LNCAP (cell line): ENCODE measurements at regions not wholly inside any gene's neighbourhood (a gene's known extent, or its start where the extent isn't known, plus 50 kb on each side); places are given as distances from the start of the nearest gene placed in this dataset.

ENCODE experiments used
- TF ChIP-seq, protein P1 (sequence below): fragments of 450-650 bp; IDR thresholded peaks from 2 replicates; pipeline ENCODE4 v1.5.1; 2017; ENCODE audit warnings: mild to moderate bottlenecking

DNA sequence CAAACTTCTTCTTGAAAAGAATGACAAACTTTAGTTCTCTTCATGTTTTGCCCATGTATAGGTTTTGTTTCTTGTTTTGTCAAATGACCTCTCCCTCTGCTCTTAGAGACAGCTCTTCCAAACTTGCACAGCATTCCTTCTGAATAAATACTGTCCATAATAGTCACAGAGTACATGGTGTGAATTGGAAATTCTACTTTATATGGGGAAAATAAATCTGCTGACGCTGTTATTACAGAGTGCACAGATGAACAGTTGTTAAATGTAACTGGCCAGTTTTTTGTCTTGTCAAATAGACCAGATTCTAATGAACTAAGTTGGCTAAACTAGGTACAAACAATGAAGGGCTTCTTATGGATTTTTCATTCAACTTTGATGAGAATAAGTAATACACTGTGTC is 115.8 kb upstream of the DTNA start:
- TF ChIP-seq, protein P1, sequence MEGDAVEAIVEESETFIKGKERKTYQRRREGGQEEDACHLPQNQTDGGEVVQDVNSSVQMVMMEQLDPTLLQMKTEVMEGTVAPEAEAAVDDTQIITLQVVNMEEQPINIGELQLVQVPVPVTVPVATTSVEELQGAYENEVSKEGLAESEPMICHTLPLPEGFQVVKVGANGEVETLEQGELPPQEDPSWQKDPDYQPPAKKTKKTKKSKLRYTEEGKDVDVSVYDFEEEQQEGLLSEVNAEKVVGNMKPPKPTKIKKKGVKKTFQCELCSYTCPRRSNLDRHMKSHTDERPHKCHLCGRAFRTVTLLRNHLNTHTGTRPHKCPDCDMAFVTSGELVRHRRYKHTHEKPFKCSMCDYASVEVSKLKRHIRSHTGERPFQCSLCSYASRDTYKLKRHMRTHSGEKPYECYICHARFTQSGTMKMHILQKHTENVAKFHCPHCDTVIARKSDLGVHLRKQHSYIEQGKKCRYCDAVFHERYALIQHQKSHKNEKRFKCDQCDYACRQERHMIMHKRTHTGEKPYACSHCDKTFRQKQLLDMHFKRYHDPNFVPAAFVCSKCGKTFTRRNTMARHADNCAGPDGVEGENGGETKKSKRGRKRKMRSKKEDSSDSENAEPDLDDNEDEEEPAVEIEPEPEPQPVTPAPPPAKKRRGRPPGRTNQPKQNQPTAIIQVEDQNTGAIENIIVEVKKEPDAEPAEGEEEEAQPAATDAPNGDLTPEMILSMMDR: no peak

DNA sequence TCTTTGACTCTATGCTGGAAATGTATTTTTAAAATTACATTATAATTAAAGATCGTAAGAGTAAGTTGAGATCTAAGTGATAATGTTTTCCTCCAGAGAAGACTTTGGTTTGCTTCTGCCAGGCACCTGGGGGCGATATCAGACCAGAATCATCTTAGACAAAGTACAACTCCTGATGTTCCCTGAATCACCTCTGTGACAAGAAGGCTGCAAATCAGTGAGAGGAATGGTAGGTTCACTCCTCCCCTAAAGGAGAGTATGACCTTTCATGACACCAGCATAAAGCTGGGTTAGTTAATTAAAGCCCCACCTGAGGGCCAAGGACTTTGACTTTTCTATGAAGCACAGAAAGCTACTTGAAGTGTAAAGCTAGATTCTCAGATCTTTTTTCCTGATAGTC is 114.4 kb upstream of the DTNA start:
- TF ChIP-seq, protein P1: no peak

DNA sequence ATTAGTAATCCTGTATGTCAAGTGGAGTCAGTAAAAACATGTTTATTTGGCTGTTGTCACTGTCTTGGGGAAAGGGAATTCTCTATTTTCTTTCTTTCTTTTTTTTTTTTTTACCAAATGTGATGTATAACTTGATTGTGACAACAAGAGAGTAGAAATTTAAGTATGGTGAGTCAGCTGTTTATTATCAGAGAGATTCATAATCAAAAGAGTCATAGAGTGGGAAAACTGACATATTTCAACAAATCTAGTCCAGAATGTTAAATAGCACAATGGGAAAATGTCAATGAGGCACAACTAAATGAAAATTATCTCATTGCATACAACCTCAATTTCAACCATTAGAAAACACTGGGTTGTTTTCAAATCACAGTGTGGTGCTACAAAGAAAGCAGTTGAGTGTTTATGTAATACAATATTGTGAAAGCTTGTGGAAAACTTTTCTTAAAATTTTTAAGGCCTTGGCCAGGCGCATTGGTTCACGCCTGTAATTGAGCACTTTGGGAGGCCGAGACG is 111.9 kb upstream of the DTNA start:
- TF ChIP-seq, protein P1: no peak

DNA sequence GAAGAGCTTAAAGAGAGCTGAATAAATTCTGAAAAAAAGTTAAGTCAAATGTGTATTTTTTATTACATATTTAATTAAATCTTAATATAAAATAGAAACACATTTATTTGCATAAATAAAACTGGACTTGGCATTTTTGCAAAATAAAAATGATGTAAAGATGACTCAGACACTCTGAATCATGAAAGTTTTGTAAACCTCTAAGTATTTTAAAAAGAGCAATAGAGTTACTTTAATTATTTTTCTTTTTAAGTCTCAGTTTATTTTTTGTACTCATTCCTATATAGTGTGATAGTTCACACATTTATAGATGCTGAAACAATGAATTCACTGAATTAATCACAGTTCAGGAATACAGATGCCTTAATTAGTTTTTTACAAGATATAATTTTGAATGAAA is 109.9 kb upstream of the DTNA start:
- TF ChIP-seq, protein P1: no peak

DNA sequence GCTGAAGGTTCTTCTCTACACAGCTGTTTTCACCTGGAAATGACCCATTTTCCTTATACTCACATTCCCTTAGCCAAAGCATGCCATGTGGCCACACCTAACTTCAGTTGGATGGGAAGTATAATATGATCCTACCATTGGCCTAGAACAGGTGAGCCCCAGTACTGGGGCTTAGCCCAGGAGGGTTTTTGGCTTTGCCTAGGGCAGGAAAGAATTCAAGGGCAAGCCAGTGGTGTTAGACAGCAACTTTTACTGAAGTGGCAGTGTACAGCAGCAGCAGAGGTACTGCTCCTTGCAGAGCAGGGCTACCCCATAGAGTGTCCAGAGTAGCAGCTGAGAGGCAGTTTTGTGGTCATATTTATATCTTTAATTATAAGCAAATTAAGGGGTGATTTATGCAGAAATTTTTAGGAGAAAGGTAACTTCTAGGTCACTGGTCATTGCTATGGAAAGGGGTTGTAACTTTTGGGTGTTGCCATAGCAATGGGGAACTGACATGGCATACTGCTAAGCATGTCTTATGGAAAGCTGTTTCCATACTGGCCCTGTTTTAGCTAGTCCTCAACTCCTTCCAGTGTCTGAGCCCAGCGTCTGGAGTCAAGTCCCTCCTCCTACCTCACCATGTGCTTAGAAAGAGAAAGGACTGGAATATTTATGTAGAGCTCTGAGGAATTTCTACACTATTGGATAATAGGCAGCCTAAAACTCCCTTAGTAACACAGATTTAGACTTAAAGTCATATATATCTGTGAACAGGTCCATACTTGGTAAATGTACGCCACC is 109.0 kb upstream of the DTNA start:
- TF ChIP-seq, protein P1: no peak

DNA sequence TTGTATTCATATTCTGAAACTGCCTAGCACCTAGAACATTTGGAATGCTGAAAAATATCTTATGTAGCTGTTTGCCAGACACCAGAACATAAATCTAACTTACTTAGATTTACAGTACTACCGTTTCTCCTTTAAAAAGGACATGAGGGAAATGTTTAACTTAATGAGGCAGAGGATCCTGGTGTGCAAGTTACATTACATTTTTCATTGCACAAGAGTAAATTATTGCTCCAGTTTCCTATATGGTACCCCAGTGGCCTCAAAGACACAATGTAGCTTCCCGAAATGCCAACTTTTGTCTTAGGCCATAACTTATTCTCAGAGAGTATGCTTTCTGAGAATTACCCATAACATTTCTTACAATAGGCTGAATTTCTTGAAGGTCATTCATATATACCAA is 105.5 kb upstream of the DTNA start:
- TF ChIP-seq, protein P1: no peak

DNA sequence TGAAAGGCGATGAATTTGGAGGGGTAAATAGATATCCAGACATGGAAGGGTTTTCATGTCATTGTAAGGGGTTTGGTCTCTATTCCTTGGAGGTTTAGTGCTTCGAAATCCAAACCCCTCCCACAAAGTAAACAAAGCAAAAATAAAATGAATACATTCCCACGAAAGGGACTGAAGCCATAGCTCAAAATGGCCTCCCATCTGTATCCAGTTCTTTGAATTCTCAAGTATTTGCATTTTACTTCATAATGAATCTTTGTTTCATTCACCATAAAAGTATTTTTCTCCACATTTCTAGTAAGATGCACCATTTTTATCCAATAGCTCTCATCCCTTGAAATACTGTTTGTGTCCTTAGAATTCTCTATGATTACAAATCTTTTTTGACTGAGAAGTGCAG is 103.2 kb upstream of the DTNA start:
- TF ChIP-seq, protein P1: no peak
